ENCODE measurements at regions not wholly inside any gene's neighbourhood (a gene's known extent, or its start where the extent isn't known, plus 50 kb on each side); places are given as distances from the start of the nearest gene placed in this dataset.

GRCh38 chr1:218828125-218828650 is 345.5 kb upstream of the LYPLAL1 start:
- no peak for DNase-seq

GRCh38 chr1:218829097-218829496 is 344.6 kb upstream of the LYPLAL1 start:
- no peak for DNase-seq

GRCh38 chr1:218835609-218836008 is 338.1 kb upstream of the LYPLAL1 start:
- no peak for DNase-seq

GRCh38 chr1:218836264-218836663 is 337.4 kb upstream of the LYPLAL1 start:
- no peak for DNase-seq

- no peak for DNase-seq
Measured at GRCh38 chr1:218837051-218837450, 336.6 kb upstream of the LYPLAL1 start.

- DNase-seq: no peak
Measured at GRCh38 chr1:218845589-218845988, 328.1 kb upstream of the LYPLAL1 start.

- DNase-seq: no peak
Measured at GRCh38 chr1:218846181-218846580, 327.5 kb upstream of the LYPLAL1 start.

GRCh38 chr1:218847089-218847768 is 326.4 kb upstream of the LYPLAL1 start:
- DNase-seq: no peak

GRCh38 chr1:218848009-218848408 is 325.7 kb upstream of the LYPLAL1 start:
- no peak for DNase-seq

GRCh38 chr1:218850367-218850766 is 323.3 kb upstream of the LYPLAL1 start:
- DNase-seq: no peak

- DNase-seq: no peak
Measured at GRCh38 chr1:218851586-218851985, 322.1 kb upstream of the LYPLAL1 start.

GRCh38 chr1:218852527-218852926 is 321.2 kb upstream of the LYPLAL1 start:
- DNase-seq: no peak

GRCh38 chr1:218863987-218864386 is 309.7 kb upstream of the LYPLAL1 start:
- no peak for DNase-seq

- no peak for DNase-seq
Measured at GRCh38 chr1:218865591-218865990, 308.1 kb upstream of the LYPLAL1 start.

- DNase-seq: no peak
Measured at GRCh38 chr1:218866507-218866906, 307.2 kb upstream of the LYPLAL1 start.

GRCh38 chr1:218867066-218867465 is 306.6 kb upstream of the LYPLAL1 start:
- DNase-seq: no peak

GRCh38 chr1:218867941-218868626 is 305.6 kb upstream of the LYPLAL1 start:
- no peak for DNase-seq

GRCh38 chr1:218869276-218869675 is 304.4 kb upstream of the LYPLAL1 start:
- DNase-seq: no peak

- DNase-seq: no peak
Measured at GRCh38 chr1:218872026-218872425, 301.7 kb upstream of the LYPLAL1 start.

- no peak for DNase-seq
Measured at GRCh38 chr1:218872928-218873327, 300.8 kb upstream of the LYPLAL1 start.

- no peak for DNase-seq
Measured at GRCh38 chr1:218874313-218874712, 299.4 kb upstream of the LYPLAL1 start.

GRCh38 chr1:218874801-218875400 is 298.8 kb upstream of the LYPLAL1 start:
- DNase-seq: no peak

GRCh38 chr1:218878369-218878768 is 295.3 kb upstream of the LYPLAL1 start:
- DNase-seq: no peak

- no peak for DNase-seq
Measured at GRCh38 chr1:218880484-218881060, 293.1 kb upstream of the LYPLAL1 start.
